Fibroblast of skin of scalp (primary cell): ENCODE measurements at regions not wholly inside any gene's neighbourhood (a gene's known extent, or its start where the extent isn't known, plus 50 kb on each side); places are given as distances from the start of the nearest gene placed in this dataset.
"Not testable (repeated sequence)": the region's sequence is repeated elsewhere in the genome, so short reads cannot be mapped to it uniquely, and the experiment has no call there.

Source experiments
- DNase-seq: peaks from one replicate; pipeline ENCODE4 v3.0.0-alpha.2; 2013

DNA sequence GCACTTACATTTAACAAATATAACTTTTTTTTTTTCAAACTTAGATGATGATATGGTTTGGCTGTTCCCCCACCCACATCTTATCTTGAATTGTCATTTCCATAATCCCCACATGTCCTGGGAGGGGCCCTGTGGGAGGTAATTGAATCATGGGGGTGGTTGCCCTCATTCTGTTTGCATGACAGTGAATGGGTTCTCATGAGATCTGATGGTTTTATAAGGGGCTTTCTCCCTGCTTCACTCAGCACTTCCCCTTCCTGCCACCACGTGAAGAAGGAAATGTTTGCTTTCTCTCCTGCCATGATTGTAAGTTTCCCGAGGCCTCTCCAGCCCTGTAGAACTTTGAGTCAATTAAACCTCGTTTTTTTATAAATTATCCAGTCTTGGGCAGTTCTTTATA lies 432.6 kb downstream of the AMY1C start:
- no peak for DNase-seq

GRCh38 chr1:104189207-104189606 lies 439.5 kb downstream of the AMY1C start:
- no peak for DNase-seq

GRCh38 chr1:104190821-104191220 lies 441.1 kb downstream of the AMY1C start:
- DNase-seq: no peak

DNA sequence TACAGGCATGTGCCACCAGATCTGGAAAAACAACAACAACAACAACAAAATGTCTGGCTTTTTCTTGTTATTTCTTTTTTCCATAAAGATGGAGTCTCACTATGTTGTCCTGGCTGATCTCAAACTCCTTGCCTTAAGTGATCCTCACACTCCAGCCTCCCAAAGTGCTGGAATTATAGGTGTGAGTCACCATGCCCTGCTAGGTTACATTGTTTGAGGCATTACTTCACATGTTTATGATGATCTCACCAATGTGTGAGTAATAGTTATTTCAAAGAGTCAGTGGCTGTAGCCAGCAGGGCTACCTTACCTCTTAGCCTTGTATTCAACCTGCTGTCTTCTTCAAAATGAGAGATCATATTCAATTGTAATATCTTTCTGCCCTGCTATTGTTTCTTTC lies 445.7 kb downstream of the AMY1C start:
- no peak for DNase-seq

DNA sequence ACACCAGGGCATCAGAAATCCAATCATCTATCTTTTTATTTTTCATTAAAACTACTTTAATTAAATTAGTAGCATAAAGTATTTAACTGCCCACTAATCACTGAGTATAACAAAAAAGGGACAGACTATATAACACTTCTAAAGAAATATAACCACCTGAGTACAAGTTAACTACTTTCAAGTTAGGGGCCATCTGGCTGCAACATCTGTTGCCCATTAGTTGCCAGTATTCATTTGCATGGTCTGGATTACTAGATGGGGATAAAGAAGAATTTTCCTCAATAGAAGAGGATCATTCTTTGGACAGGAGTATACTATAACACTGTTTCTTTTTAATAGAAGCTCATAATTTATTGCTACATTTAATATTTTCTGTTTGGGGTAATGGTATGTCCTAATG lies 446.4 kb downstream of the AMY1C start:
- DNase-seq: no peak

- DNase-seq: no peak
Measured at GRCh38 chr1:104197516-104197915, 447.8 kb downstream of the AMY1C start.

DNA sequence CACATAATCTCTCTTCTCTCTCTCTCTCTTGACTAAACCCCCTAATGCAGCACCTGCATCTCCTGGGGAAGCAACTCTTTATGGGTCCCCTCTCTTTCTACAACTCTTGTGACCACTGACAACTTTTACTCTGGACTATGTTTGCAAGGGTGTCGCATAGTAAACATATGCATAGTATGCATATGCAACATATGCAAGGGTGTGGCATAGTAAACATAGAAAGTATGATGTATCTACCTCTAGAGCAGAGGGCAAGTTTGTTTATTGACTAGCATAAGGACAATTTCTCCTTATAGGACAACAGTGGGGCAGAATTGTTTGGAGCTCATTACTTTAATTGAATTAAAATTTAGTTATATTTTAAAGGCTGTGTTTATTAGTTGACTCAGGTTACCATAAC lies 462.5 kb downstream of the AMY1C start:
- no peak for DNase-seq

DNA sequence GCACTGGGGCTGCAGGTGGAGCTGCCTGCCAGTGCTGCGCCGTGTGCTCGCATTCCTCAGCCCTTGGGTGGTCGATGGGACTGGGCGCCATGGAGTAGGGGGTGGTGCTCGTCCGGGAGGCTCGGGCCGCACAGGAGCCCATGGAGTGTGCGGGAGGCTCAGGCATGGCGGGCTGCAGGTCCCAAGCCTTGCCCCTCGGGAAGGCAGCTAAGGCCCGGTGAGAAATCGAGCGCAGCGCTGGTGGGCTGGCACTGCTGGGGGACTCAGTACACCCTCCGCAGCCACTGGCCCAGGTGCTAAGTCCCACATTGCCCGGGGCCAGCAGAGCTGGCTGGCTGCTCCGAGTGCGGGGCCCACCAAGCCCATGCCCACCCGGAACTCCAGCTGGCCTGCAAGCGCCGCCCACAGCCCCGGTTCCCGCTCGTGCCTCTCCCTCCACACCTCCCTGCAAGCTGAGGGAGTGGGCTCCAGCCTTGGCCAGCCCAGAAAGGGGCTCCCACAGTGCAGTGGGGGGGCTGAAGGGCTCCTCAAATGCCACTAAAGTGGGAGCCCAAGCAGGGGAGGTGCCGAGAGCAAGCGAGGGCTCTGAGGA lies 467.8 kb downstream of the AMY1C start:
- DNase-seq: not testable (repeated sequence)

DNA sequence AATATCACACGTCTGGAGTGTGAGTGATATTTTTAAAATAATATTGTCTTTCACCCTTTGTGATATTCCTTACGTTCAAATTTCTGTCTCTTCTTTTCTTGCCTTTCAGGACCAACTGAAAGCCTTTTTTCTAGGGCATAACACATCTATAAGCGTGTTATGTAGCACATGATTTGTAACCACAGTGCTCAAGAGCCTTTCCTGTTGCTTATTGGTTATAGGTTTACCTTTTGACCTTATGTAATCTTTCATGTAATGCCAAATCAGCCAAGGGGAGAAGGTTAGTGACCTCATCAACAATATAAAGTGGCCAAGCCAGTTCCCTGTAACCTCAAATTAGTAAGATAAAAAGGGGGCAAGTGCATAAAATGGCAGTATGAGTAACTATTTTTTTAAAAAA lies 480.2 kb downstream of the AMY1C start:
- no peak for DNase-seq

DNA sequence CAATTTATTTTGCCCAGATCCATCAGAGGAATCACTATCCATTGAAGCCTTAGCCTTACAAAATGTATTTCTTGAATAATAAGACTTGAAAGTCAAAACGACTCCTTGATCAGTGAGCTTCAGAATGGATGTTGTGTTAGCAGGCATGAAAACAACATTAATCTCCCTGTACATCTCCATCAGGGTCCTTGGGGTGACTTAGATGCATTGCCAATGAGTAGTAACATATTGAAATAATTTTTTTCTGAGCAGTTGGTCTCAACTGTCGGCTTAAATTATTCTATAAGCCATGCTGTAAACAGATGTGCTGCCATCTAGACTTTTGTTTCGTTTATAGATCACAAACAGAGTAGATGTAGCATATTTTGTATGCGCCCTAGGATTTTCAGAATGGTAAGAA lies 482.0 kb downstream of the AMY1C start:
- no peak for DNase-seq

- no peak for DNase-seq
Measured at GRCh38 chr1:104235141-104235540, 485.4 kb downstream of the AMY1C start.

GRCh38 chr1:104238991-104239390 lies 489.3 kb downstream of the AMY1C start:
- DNase-seq: no peak

DNA sequence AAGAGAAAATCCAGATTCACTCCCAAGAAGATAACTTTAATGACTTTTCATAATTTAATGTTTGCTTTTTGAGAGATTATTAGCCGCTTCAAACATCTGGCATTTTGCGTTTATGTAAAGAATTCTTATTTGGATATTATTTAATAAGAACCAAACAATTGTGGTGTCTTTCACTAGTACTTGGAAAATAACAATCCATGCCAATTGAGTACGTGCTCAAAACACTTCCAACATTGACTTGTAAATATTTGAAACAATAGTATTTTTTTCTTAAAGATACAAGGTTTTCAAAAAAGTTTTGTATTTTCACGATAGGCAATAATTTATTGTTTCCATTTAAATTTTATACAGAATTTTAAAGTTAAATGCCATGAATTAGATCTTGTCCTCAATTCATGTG lies 498.7 kb downstream of the AMY1C start:
- no peak for DNase-seq

GRCh38 chr1:104259481-104259880 lies 509.8 kb downstream of the AMY1C start:
- no peak for DNase-seq

DNA sequence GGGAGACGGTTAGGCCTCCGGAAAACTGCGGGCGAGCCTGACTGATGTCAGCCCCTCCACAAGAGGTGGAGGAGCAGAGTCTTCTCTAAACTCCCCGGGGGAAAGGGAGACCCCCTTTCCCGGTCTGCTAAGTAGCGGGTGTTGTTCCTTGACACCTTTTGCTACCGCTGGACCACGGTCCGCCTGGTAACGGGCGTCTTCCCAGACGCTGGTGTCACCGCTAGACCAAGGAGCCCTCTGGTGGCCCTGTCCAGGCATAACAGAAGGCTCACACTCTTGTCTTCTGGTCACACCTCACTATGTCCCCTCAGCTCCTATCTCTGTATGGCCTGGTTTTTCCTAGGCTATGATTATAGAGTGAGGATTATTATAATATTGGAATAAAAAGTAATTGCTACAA lies 513.4 kb downstream of the AMY1C start:
- DNase-seq: not testable (repeated sequence)

GRCh38 chr1:104264521-104264920 lies 514.8 kb downstream of the AMY1C start:
- no peak for DNase-seq

DNA sequence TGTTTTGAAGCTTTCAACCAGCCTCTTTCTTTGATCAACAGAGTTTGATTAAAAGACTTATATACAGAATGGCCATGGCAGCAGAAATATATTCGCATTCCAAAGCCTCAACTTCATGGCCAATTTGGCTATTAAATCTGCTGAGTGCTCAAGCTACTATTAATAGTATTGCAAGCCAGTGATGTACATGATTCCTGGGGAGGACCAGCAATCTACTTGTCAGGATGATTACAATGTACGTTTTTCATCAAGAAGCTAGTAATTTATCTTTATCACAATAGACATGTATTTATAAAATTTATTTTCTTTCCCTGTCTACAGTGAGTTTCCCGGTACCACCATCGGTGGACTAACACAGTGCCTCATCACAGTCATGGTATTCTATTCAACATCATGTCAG lies 515.5 kb downstream of the AMY1C start:
- no peak for DNase-seq

GRCh38 chr1:104266612-104267011 lies 516.9 kb downstream of the AMY1C start:
- no peak for DNase-seq

DNA sequence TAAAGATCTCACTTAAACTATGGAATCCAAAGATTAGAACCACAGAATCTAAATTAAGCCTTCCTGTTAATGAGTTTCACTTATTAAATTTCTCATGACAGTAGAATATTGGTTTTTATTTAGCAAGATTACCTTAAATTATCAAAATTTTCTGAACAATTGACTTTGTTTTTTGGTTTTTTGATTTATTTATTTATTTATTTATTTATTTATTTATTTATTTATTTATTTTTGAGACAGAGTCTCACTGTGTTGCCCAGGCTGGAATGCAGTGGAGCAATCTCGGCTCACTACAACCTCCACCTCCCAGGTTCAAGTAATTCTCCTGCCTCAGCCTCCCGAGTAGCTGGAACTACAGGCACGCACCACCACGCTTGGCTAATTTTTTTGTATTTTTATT lies 538.6 kb downstream of the AMY1C start:
- not testable (repeated sequence) for DNase-seq

GRCh38 chr1:104291156-104291555 lies 541.5 kb downstream of the AMY1C start:
- DNase-seq: no peak

GRCh38 chr1:104294259-104294658 lies 544.6 kb downstream of the AMY1C start:
- DNase-seq: no peak

DNA sequence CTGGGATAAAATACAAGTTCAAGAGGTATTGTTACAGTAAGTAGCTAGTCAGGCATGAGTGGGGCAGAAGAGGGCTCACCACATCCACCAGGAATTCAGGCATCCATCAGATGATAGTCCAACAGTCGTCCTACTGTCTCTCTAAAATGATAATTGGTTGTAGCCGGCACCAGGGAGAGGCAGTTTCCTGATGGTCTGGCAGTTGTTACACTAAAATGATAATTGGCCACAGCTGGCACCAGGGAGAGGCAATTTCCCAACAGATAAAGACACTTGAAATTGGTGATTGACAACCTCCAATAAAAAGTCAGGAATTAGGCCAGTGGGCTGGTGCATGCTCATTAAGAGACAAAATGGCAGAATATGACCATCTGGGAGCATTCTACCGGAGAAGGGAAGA lies 545.8 kb downstream of the AMY1C start:
- no peak for DNase-seq

DNA sequence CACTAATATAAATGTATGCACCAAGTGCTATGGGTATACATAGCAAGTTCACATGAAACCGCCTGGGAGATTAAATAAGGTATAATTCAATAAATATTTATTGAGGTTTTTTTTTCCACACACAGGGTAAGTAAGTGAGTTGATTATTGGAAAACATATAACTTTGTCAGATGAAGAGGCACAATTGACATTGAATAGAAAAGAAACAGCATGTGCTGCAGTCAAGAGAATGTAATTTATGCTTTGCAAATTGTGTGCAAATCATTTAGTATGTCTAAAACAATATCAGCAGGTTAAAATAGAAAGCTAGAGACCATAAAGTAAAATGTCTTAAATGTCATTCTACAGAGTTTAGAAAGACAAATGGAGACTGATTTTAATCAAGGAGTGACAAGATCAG lies 560.0 kb downstream of the AMY1C start:
- no peak for DNase-seq

DNA sequence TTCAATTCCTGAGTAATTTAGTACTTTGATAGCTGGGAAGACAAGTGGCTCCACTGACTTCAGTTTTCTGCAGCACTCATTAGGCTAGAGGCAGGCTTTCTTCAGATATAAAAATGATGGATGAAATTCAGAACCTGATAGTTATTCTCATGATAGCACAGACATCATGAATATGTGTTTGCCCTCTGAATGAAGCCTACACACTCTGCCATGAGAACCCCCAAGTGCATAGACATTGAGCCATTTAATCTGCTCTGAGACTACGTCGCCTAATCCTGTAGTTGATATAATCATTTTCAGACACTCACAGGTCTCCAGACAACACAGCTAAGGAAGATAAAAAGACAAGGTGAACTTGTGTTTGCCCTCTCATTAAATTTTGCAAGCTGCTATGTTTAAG lies 566.1 kb downstream of the AMY1C start:
- no peak for DNase-seq

- DNase-seq: no peak
Measured at GRCh38 chr1:104322131-104322530, 572.4 kb downstream of the AMY1C start.

DNA sequence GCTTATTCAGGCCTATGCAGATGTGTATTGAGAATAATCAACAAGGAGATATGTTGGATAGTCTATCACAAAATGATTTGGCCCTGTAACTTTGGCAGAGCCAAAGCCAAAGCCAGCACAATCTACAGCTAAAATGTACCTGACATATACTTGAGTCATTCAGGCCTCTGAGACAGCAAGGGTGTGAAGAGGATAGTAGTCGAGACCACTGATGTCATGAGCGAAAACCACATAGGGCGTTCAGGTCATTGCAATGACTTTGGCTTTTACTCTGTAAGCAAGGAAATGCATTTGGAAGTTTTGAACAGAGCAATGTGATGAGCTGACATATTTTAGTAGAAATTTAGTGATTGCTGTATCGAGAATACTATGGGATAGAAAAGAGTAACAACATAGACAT lies 579.6 kb downstream of the AMY1C start:
- DNase-seq: no peak
